OCI-LY3 (cell line): ENCODE measurements at regions not wholly inside any gene's neighbourhood (a gene's known extent, or its start where the extent isn't known, plus 50 kb on each side); places are given as distances from the start of the nearest gene placed in this dataset.
"Not testable (repeated sequence)": the region's sequence is repeated elsewhere in the genome, so short reads cannot be mapped to it uniquely, and the experiment has no call there.

Experiments
- H2AFZ ChIP-seq: fragments of 200-600, 300-600 bp; shearing (Covaris generic); 2 replicates; pipeline ENCODE4 v1.6.0; 2014; ENCODE audit warnings: antibody characterized with exemption, low read depth, low read length
- H3K27ac ChIP-seq: fragments of 200-600, 300-600 bp; sonication (generic); 2 replicates; pipeline ENCODE4 v1.5.1; 2014; ENCODE audit warnings: mild to moderate bottlenecking, low read length, moderate library complexity, mixed read lengths
- H3K27me3 ChIP-seq: fragments of 200-600, 300-600 bp; sonication (generic); 2 replicates; pipeline ENCODE4 v1.6.1; 2014; ENCODE audit warnings: low read depth, low read length, mixed read lengths
- H3K36me3 ChIP-seq: fragments of 200-600, 300-600 bp; sonication (generic); replicated peaks from 2 replicates; pipeline ENCODE3; 2014; ENCODE audit warnings: low read depth, low read length, mixed read lengths
- H3K4me1 ChIP-seq: fragments of 300-600, 200-600 bp; sonication (generic); 2 replicates; pipeline ENCODE4 v1.6.1; 2014; ENCODE audit warnings: low read length, mixed read lengths
- H3K4me2 ChIP-seq: fragments of 200-600, 300-600 bp; sonication (generic); 2 replicates; pipeline ENCODE4 v1.6.1; 2014; ENCODE audit warnings: low read length, mixed read lengths
- H3K4me3 ChIP-seq: fragments of 300-600, 200-600 bp; sonication (generic); 2 replicates; pipeline ENCODE4 v1.5.1; 2014; ENCODE audit warnings: antibody characterized with exemption, mild to moderate bottlenecking, low read length, moderate library complexity
- H3K79me2 ChIP-seq: fragments of 300-600, 200-600 bp; shearing (Covaris generic); 2 replicates; pipeline ENCODE4 v1.6.1; 2014; ENCODE audit warnings: mild to moderate bottlenecking, low read length, mixed read lengths
- H3K9ac ChIP-seq: fragments of 300-600, 200-600 bp; shearing (Covaris generic); 2 replicates; pipeline ENCODE4 v1.6.0; 2014; ENCODE audit warnings: mild to moderate bottlenecking, low read length, moderate library complexity
- H3K9me3 ChIP-seq: fragments of 200-600, 300-600 bp; shearing (Covaris generic); 2 replicates; pipeline ENCODE4 v1.6.1; 2014; ENCODE audit warnings: low read length, mixed read lengths; ENCODE audit not compliant: insufficient read depth
- H4K20me1 ChIP-seq: fragments of 200-600, 300-600 bp; sonication (generic); 2 replicates; pipeline ENCODE4 v1.6.1; 2016; ENCODE audit warnings: low read length, mixed read lengths; ENCODE audit not compliant: insufficient read depth
- EZH2phosphoT487 ChIP-seq: fragments of 200-600 bp; shearing (Covaris generic); IDR thresholded peaks from 2 replicates; pipeline ENCODE4 v1.6.1; 2018; ENCODE audit warnings: antibody characterized with exemption, mixed run types, low read depth
- TF ChIP-seq, protein P1 (sequence below): fragments of 200-600, 300-600 bp; sonication (generic); IDR thresholded peaks from 2 replicates; pipeline ENCODE4 v1.5.1; 2014; ENCODE audit warnings: antibody characterized with exemption, low read length, low read depth

GRCh38 chr22:48297296-48297695 is 1530.4 kb downstream of the BRD1 start:
- H3K4me2 ChIP-seq = no peak overlapping the region
- no peak overlapping the region for H2AFZ ChIP-seq
- H3K4me3 ChIP-seq = no peak overlapping the region
- no peak overlapping the region for H3K27ac ChIP-seq
- no peaks in the 10 kb centered on the region for H4K20me1 ChIP-seq
- H3K27me3 ChIP-seq = no peaks in the 10 kb centered on the region
- H3K79me2 ChIP-seq = no peaks in the 10 kb centered on the region
- H3K4me1 ChIP-seq = no peaks in the 10 kb centered on the region
- no peaks in the 10 kb centered on the region for H3K9me3 ChIP-seq
- TF ChIP-seq EZH2phosphoT487 = no peak
- TF ChIP-seq, protein P1, sequence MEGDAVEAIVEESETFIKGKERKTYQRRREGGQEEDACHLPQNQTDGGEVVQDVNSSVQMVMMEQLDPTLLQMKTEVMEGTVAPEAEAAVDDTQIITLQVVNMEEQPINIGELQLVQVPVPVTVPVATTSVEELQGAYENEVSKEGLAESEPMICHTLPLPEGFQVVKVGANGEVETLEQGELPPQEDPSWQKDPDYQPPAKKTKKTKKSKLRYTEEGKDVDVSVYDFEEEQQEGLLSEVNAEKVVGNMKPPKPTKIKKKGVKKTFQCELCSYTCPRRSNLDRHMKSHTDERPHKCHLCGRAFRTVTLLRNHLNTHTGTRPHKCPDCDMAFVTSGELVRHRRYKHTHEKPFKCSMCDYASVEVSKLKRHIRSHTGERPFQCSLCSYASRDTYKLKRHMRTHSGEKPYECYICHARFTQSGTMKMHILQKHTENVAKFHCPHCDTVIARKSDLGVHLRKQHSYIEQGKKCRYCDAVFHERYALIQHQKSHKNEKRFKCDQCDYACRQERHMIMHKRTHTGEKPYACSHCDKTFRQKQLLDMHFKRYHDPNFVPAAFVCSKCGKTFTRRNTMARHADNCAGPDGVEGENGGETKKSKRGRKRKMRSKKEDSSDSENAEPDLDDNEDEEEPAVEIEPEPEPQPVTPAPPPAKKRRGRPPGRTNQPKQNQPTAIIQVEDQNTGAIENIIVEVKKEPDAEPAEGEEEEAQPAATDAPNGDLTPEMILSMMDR = no peak
- no peaks in the 10 kb centered on the region for H3K36me3 ChIP-seq
- H3K9ac ChIP-seq = no peak overlapping the region

DNA sequence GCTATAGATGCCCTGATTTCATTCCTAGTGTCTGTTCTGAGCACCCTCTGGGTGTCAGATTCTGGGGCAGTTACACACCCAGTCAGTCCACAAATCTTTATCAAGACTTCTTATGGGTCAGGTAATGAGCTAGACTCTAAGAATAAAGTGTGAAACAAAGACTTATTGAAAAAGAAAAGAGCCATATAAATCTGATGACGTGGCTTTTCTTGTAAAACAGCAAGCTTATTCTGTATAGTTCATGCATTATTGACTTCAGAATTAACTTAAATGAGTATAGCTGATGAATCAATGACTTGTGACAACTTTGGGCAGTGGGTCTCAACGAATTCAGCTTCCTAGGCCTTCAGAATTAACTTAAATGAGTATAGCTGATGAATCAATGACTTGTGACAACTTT is 1527.5 kb downstream of the TBC1D22A start:
- not testable (repeated sequence) for H3K79me2 ChIP-seq, H3K27ac ChIP-seq, H3K4me2 ChIP-seq, H3K4me3 ChIP-seq, H3K27me3 ChIP-seq, H2AFZ ChIP-seq, H3K9ac ChIP-seq, H4K20me1 ChIP-seq, H3K36me3 ChIP-seq, H3K4me1 ChIP-seq, H3K9me3 ChIP-seq

DNA sequence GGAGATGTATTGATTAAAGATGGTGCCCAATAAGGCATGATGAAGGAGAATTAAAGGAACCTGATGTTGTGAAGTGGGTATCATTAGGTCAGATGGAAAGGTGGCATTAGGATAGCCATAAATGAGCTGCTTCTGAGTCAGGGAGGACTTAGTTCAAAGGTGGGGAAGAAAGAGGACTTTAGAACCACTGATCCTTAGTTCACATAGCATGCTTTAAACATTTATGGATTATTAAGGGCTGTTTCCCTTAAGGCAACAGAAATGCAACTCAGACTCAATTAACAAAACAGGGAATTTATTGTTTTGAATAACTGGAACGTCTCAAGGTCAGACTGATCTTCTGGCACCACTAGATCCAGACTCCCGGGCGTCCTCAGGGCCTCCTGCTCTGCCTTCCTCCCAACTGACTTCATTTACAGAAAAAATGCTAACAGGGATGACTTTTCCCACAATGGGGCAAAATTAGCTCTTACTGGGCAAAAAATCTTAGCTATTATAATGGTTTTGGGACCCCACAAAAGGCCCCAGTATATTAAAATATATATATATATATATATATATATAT is 1526.0 kb downstream of the TBC1D22A start:
- no peaks in the 10 kb centered on the region for H4K20me1 ChIP-seq
- no peaks in the 10 kb centered on the region for H3K36me3 ChIP-seq
- no peak overlapping the region for H3K27ac ChIP-seq
- H3K4me2 ChIP-seq = no peak overlapping the region
- H3K4me3 ChIP-seq = no peak overlapping the region
- H2AFZ ChIP-seq = no peak overlapping the region
- TF ChIP-seq, protein P1 = no peak
- no peak for TF ChIP-seq EZH2phosphoT487
- no peaks in the 10 kb centered on the region for H3K79me2 ChIP-seq
- H3K27me3 ChIP-seq = 0 out of 2 replicates have a peak, but pooled peaks cover 2% of the 10 kb centered on the region
- no peak overlapping the region for H3K9ac ChIP-seq
- no peaks in the 10 kb centered on the region for H3K9me3 ChIP-seq
- no peaks in the 10 kb centered on the region for H3K4me1 ChIP-seq

DNA sequence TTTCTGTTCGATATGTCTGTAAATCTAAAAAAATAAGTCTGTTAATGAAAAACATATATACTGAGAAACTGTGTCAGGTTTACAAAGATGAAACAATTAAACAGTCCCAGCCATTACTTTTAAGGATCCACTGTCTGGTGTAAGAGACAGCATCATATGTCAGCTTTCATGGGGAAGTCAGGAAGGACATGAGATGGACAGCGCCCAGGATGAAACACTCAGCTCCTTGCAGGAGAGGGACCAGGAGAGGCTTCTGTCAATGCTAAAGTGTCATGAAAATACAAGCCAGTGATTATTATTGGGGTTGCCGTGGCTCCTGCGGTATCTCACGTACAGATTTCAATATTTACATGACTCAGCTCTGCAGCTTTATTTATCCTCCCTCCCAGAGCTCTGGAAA is 1524.6 kb downstream of the TBC1D22A start:
- H3K9me3 ChIP-seq = no peaks in the 10 kb centered on the region
- H3K27ac ChIP-seq = no peak overlapping the region
- no peak overlapping the region for H2AFZ ChIP-seq
- no peak overlapping the region for H3K4me3 ChIP-seq
- H3K36me3 ChIP-seq = no peaks in the 10 kb centered on the region
- H3K27me3 ChIP-seq = peaks cover 7% of the 10 kb centered on the region; the same call in 1 of the 2 replicates
- no peaks in the 10 kb centered on the region for H4K20me1 ChIP-seq
- TF ChIP-seq EZH2phosphoT487 = no peak
- TF ChIP-seq, protein P1 = no peak
- no peaks in the 10 kb centered on the region for H3K4me1 ChIP-seq
- H3K79me2 ChIP-seq = no peaks in the 10 kb centered on the region
- no peak overlapping the region for H3K9ac ChIP-seq
- H3K4me2 ChIP-seq = no peak overlapping the region
